GM12892 (cell line): ENCODE measurements at regions not wholly inside any gene's neighbourhood (a gene's known extent, or its start where the extent isn't known, plus 50 kb on each side); places are given as distances from the start of the nearest gene placed in this dataset.

Experiments used
- POLR2A ChIP-seq: IDR thresholded peaks from 2 replicates; pipeline ENCODE4 v1.6.1; 2011; ENCODE audit warnings: low read depth, low read length, control low read depth
- TAF1 ChIP-seq: IDR thresholded peaks from 2 replicates; pipeline ENCODE4 v1.6.1; 2011; ENCODE audit warnings: low read depth, mild to moderate bottlenecking, control low read depth, low read length, borderline replicate concordance

- TF ChIP-seq POLR2A (no peak), TAF1 (no peak)
Observed at GRCh38 chr3:82082796-82083195, 321.4 kb upstream of the GBE1 start.
